ENCODE measurements at regions not wholly inside any gene's neighbourhood (a gene's known extent, or its start where the extent isn't known, plus 50 kb on each side); places are given as distances from the start of the nearest gene placed in this dataset.

DNA sequence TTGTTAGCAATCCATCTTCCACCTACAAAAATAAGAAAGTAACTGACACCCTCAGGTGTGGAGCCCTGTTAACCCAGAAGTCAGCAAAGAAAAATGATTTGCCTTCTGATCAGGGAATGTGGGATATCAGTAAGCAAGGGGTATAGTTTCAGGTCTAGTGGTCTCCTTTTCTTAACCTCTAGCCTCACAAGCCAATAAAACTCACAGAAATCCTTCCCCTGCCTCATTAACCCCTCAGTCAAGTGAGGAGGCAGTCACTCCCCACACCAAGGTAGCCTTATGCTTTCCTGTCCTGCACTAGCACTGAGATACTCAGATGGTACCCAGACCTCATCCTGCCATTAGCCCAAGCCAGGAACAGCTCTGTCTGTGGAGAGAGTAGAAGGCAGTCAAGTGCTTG lies 103.4 kb upstream of the VASH1 start:
- DNase-seq (ENCODE audit: low spot score): no peak

DNA sequence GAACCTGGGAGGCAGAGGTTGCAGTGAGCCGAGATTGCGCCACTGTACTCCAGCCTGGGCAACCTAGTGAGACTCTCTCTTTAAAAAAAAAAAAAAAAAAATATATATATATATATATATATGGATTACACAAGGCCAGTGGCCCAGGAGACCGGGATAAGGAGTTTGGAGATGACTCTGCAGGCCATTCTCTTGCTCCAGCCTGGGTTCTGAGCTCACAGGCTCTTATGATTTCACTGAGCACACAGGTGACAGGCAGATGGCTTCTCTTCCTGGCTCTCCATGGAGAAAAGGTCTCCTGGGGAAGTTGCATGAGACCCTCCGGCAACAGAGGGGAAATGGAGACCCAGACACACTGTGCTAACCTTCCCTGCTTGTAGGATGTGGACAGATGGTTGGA lies 98.7 kb upstream of the VASH1 start:
- no peak for DNase-seq (ENCODE audit: low spot score)

DNA sequence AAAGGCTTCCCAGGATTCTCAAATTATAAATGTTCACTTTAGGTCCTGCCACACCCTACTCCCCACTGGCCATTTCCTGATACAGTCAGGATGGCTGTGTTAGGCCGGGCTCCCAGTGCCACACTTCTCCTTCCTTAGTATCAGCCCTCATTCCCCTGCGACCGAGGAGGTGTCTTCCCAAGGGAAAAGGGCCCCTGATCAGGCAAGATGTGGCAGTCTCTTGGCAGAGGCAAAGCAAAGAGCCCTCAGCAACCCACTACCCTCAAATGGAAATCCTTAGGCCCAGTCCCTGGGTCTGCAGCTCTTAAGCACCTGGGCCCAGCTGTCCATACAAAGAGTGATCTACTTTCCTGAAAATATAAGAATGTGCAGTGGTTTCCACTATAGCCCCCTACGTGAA lies 96.5 kb upstream of the VASH1 start:
- DNase-seq (ENCODE audit: low spot score): no peak

DNA sequence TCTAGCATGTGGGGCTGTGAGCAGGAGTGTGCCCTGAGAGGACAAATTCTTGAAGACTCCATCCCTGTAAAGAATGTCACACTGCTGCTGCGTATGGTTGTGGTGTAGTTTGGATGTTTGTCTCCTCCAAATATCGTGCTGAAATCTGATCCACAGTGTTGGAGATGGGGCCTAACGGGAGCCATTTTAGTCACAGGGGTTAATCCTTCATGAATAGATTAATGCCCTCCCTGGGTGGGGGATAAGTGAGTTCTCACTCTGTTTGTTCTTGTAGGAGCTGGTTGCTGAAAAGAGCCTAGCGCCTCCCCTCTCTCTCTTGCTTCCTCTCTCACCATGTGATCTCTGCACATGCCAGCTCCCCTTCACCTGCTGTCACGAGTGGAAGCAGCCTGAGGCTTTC lies 94.5 kb upstream of the VASH1 start:
- no peak for DNase-seq (ENCODE audit: low spot score)

DNA sequence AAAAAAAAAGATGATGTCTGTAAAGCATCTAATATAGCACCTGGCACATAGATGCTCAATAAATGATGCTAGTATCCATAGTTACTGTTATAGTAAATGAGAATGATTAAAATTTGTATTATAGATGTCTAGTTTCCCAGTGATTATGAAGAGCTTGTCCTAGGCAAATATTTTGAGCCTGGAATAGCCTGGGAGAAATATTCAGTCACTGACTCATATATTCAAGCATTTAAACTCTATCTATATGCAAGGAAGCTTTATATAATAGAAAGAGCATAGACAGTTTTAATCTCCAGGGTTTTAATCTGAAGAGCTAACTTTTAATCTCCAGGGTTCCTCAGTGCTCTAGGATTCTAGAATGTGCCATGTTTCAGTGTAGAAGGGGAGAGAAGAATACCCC lies 91.5 kb upstream of the VASH1 start:
- no peak for DNase-seq (ENCODE audit: low spot score)

DNA sequence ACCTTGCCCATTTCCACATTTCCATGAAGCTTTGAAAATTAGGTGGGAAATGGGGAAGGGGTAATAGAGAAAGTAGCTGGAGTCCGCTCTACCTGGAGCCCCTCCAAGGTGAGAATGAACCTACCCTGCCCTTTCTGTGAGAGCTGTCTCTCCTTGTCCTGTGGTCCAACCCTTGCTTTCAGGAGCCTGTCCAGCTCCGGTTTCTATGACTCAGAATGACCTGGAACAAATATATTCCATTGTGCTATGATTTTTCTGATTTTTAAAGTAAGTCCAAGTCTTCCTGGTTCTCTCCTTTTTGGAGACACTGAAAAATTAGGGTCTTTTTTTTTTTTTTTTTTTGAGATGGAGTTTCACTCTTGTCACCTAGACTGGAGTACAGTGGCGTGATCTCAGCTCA lies 89.1 kb upstream of the VASH1 start:
- no peak for DNase-seq (ENCODE audit: low spot score)

DNA sequence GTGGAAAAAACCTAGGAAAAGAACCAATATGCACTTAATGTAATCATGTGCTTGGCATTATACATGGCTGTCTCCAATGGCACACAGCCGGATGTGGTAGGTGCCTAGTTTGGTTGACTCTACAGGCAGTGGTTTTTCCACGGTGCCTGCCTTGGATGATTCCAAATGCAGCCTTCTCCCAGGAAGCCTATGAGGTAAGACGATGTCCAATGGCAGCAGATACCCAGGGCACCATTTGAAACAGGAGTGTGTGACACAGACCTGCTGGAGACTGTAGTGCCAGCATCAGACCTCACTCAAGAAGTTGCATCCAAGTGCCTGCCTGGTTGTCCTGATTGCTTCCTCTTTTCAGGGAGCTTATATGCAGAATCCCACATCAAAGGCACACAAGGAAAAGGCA lies 88.0 kb upstream of the VASH1 start:
- DNase-seq (ENCODE audit: low spot score): no peak

DNA sequence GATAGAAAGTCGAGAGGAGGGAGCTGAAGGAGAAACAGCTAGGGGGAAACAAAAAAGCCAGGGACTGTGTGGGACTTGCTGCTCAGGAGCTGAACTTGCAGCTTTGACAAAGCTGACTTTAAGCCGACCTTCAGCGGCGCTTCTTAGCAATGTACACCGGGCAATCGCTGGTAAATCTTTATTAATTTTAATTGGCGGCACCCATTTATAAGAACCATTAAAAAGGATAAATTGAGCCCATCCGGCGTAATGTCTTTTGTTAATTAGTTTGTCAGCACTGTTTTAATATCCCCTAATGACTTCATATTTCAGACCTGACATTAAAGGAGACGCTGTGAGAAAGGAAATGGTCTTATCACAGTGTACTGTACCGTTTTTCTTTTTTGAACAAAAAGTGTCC lies 86.2 kb upstream of the VASH1 start:
- DNase-seq (ENCODE audit: low spot score): no peak

DNA sequence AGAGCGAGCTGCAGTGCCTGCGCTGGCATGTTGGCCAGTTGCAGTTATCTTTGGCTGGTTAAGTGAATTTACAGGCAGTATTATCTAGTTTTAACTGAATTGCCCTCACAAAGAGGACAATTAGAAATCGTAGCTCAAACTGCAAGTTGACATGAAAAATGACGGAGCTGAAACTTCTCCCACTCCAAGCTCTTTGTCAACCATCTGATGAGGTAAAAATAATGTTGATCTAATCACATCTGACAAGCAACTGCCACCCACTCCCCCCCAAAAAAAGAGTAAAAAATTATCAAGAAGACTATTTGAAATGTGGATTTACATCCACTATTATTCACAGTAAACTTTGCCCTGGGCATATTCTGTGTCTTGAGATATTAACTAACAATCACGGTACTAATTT lies 84.7 kb upstream of the VASH1 start:
- no peak for DNase-seq (ENCODE audit: low spot score)

DNA sequence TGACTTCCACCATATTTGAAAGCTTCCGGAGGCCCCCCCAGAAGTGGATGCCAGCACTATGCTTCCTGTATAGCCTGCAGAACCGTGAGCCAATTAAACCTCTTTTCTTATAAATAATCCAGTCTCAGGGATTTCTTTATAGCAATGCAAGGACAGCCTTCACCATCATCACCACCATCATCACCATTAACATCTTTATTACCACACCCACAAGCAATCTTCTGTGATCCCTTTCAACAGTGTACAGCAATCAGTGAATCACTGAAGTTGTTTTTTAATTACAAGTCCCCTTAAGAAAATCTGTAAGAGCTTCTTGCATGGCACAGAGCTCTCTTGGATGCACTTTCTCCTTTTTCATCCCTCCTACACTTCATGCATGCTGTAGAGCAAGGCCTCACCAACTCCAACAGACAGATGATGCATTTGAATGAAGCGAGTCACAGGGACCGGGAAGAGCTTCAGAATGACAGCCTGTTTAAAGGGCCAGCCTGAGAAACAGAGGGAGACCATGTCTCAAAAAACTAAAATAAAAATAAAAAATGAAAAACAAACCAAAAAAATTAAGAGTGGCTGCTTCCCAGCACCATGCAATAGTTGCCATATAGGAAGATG lies 83.6 kb upstream of the VASH1 start:
- DNase-seq (ENCODE audit: low spot score): no peak

DNA sequence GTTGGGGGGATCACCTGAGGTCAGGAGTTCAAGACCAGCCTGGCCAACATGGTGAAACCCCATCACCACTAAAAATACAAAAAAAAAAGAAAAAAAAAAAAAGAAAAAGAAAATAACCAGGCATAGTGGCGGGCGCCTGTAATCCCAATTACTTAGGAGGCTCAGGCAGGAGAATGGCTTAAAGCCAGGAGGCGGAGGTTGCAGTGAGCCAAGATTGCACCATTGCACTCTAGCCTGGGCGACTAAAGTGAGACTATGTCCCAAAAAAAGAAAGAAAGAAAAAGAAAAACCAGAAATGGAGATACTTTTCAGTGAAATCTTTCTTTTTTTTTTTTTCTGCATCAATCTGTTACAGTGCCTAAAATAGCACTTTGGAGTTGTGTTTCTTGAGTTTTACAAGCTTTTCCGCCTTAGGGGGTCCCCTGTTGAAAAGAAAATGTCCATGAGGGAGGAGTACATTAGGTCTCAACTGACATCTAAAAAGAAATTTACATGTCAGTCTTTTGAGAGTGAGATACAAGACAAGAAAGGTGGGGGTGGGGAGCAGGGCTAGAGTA lies 82.9 kb upstream of the VASH1 start:
- DNase-seq (ENCODE audit: low spot score): no peak

DNA sequence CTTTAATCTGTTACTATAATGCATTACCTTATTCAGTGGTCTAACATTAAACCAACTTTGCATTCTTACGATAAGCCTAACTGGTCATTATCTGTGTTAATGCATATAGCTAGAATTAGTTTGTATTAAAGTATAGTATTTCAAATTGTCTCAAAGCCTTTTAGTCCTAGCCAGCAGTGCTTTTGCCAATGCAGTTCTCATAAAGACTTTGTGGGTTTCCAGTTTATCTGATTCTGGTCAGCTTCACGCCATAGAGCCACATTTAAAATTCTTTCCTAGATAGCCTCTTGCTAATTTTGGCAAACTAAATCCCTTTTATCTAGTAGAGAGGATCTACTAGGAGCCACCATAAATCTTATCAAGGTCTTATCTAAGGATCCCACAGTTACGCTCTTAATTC lies 78.9 kb upstream of the VASH1 start:
- no peak for DNase-seq (ENCODE audit: low spot score)

DNA sequence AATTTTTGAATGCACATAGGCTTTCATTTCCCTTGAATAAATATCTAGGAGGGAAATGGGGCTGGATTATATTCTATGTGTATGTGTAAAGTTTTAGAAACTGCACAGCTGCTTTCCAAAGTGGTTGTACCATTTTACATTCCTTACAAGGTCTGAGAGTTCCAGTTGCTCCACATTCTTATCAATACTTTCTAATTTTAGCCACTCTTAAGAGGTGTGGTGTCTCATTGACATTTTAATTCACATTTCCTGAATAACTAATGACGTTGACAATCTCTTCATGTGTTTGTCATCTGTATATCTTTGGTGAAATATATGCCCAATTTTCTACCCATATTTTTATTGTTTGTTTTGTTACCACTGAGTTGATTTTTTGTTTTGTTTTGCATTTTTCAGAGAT lies 74.6 kb upstream of the VASH1 start:
- no peak for DNase-seq (ENCODE audit: low spot score)

DNA sequence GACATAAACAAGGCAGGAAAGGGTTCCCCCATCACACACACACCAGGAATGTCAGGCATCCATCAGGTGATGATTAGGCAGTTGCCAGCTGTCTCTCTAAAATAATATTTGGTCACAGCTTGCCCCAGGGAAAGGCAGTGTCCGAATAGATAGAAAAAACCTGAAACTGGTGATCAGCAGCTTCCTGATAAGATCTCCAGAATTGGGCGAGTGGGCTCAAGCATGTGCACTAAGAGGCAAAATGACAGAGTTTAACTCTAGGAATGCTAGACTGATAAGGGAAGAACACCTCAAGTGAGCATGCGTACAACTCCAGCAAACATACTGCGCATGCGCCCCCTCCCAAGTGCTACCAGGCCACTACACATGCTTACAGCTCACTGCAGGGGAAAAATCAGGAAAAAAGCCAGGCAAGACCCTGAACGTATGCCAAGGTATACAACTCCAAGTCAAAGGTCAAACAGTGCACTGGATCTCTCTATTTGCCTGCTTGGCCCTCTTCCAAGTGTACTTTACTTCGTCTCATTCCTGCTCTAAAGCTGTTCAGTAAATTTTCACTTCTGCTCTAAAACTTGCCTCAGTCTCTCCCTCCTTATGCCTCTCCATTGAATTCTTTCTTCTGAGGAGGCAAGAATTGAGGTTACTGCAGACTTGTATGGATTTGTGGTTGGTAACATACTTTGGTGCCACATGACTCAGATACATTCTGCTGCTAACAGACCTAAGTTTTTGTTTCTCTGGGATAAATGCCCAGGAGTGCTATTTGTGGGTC lies 73.5 kb upstream of the VASH1 start:
- DNase-seq (ENCODE audit: low spot score): no peak

DNA sequence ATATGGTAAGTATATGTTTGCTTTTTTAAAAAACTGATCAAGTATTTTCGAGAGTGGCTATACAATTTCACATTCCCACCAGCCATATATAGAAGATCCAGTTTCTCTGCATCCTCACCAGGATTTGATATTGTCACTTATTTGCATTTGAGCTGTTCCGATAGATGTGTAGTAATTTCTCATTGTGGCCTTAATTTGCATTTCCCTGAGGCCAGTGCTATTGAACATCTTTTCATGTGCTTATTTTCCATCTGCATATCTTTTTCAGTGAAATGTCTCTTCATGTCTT lies 72.9 kb upstream of the VASH1 start:
- DNase-seq (ENCODE audit: low spot score): no peak

DNA sequence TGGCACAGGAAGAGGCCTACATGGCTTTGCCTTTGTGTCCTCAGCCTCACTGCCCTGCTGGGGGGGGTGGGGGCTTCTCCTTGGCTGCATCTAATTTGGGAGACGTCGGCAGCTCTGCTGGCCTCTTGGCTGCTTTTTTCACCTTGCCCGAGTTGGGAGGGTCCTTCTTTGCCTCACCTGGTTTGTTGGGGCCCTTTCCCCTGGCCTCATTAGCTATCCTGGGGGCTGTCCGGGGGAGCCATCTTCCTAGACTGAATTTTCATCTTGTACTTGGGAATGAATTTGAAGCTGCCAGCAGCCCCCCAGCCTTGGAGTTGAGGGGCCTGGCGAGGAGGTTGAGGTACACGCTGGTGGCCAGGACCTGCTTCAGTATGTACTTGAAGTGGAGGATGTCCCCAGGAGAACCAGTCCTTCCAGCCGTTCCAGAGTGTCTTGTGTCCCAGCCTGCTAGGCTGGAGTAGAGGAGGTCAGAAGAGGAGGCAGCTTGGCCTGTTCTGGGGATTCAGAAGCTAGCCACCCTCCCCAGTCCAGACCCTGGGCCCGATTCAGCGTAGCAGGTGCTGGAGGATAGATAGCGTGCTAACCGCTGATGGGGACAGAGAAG lies 70.7 kb upstream of the VASH1 start:
- DNase-seq (ENCODE audit: low spot score): no peak

DNA sequence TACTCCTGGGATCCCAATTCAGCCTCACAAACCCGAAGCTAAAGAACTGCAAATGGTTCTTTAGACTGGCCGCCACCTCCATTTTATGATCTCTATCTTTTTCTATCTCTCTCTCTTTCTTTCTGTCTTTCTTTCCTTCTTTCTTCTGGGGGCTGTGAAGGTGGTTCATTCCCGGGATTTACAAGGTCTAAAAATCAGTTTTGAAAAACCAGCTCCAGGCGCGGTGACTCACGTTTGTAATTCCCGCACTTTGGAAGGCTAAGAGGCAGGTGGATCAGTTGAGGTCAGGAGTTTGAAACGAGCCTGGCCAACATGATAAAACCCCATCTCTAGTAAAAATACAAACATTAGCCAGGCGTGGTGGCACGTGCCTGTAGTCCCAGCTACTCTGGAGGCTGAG lies 67.2 kb upstream of the VASH1 start:
- DNase-seq (ENCODE audit: low spot score): no peak

DNA sequence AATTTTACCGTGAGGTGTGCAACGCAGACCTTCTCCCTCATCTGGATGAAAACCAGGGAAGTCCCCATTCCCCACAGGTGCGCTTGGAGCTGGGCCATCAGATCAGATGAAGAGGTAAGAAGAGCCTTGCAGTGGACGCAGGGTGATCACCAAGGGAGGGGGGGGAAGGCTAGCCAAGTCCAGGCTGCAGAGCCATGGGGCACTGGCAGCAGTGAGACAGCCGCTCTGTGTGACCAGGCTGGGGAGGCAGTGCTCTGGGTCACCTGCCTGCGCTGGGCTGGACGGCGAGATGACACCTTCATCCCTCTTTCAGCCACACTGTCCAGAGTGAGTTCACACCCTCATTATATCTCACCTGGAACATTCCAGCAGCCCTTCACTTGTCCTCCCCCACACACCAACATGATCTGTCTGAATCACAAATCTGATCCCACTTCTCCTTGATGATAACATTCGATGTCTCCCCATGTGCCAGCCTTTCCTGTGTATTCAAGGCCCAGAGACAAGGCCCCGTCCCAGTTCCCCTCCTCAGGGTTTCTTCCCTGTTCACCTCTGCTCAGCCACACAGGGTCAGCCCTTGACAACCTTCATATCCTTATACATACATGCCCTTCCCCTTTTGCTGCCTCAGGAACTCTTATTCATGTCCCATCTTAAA lies 65.9 kb upstream of the VASH1 start:
- DNase-seq (ENCODE audit: low spot score): no peak

DNA sequence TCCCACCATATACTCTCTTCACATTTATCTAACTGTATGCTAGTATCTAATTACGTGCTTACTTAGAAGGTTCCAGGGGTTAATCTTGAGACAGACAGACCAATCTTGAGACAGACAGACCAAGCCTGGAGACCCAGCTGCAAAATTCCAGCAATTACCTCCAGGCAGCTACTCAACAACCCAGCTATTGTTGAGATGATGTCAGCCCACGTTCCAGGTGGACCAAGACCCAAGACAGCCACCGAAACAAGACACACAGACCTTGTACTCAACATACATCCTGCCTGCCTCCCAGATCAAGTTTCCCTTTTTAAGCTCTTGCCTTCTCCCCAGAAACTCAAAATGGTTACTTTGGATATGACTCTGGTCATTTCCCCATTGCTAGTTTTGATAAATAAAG lies 64.9 kb upstream of the VASH1 start:
- no peak for DNase-seq (ENCODE audit: low spot score)

DNA sequence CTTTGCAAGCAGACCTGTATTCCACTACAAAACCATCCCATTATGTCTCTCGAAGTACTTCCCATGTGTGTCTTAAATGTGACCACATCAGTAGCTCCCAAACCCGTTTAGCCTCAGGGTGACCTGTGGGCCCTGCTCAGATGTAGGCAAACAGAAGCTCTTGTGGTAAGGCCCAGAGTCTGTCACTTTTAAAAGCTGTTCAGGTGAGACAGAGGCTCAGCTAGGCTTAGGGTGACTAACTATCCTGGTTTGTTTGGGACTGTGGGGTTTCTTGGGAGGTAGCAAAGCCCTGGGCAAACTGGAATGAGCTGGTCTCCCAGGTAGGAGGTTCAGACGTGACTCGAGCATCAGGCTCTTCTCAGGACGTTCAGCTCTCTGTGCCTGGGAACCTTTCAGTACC lies 64.5 kb upstream of the VASH1 start:
- DNase-seq (ENCODE audit: low spot score): no peak

DNA sequence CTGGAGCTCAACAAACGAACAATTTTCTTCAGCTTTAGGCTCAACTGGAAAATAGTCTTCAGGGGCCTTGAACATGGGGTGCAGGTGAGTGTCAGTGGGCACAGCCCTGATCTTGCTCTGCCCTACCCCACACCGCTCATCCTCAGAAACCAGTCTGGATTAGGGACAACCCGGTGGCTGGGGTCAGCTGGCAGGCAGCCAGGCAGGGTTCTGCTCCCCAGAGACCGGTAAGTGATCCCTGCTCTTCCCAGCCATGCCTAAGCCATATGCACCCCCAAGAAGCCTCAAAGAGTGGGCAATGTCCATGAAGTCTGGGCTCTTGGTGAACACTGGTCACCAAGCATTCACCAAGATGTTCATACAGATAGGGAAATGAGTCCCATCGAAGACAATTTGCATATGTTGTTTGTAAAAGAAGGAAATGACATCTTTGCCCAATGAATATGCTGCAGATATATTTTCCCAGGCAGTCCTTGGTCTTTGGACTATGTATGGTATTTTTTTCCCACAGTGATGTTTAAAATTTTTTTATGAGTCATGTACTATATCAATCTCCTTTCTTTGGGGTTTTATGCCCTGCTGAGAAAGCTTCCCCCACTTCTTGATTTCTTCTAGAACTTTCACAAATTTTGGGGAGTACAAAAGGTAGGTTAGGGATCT lies 63.9 kb upstream of the VASH1 start:
- DNase-seq (ENCODE audit: low spot score): no peak

DNA sequence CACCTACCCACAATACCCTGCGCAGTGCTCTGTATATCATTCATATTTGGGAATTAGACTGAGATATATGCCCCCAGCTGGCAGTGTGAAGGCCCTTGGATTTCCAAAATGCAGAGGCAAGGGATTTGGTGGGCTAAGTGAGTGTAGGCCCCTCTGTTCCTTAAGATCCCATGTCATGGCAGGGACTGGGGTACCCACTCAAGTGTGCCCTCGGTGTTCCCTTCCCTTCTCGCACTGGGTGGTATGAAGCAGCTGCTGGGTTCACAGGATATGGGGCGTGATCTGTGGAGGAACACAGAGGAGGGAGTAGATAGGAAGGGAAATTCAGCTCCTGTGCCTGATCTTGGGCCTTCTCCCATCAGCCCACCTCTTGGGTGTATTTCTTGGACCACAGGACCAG lies 63.1 kb upstream of the VASH1 start:
- no peak for DNase-seq (ENCODE audit: low spot score)
